Nephron progenitor cell (in vitro differentiated cells): ENCODE measurements at regions not wholly inside any gene's neighbourhood (a gene's known extent, or its start where the extent isn't known, plus 50 kb on each side); places are given as distances from the start of the nearest gene placed in this dataset.

Experiments
- DNase-seq: peaks from one replicate; pipeline ENCODE4 v3.0.0; 2021
- H3K27ac Mint-ChIP-seq: 2 replicates; pipeline ENCODE4 v1.8.0; 2021; ENCODE audit warnings: mild to moderate bottlenecking, moderate library complexity, mixed read lengths
- H3K27me3 Mint-ChIP-seq: 2 replicates; pipeline ENCODE4 v1.8.0; 2021; ENCODE audit warnings: mild to moderate bottlenecking, low read depth, mixed read lengths; ENCODE audit not compliant: poor library complexity
- H3K36me3 Mint-ChIP-seq: 2 replicates; pipeline ENCODE4 v1.8.0; 2021; ENCODE audit warnings: low read depth, mixed read lengths
- H3K4me1 Mint-ChIP-seq: 2 replicates; pipeline ENCODE4 v1.8.0; 2021; ENCODE audit warnings: mixed read lengths
- H3K4me3 Mint-ChIP-seq: 2 replicates; pipeline ENCODE4 v1.8.0; 2021; ENCODE audit warnings: mild to moderate bottlenecking, moderate library complexity, mixed read lengths
- H3K9me3 Mint-ChIP-seq: 2 replicates; pipeline ENCODE4 v1.8.0; 2021; ENCODE audit warnings: mild to moderate bottlenecking, moderate library complexity, mixed read lengths
- CTCF ChIP-seq: fragments of 200-600 bp; sonication (generic); IDR thresholded peaks from 2 replicates; pipeline ENCODE4 v1.5.0; 2021; ENCODE audit warnings: antibody characterized with exemption

- Mint-ChIP-seq H3K4me3 (no peak overlapping the region), H3K27me3 (peaks cover 6% of the 10 kb centered on the region), H3K36me3 (no peaks in the 10 kb centered on the region), H3K27ac (peak overlapping the region; percentile 64), H3K4me1 (no peaks in the 10 kb centered on the region), H3K9me3 (no peaks in the 10 kb centered on the region)
- no peak for TF ChIP-seq CTCF
- no peak for DNase-seq
Observed at GRCh38 chr1:117678246-117678977, 72.6 kb downstream of the TENT5C start.

- H3K4me3 Mint-ChIP-seq: no peak overlapping the region
- no peaks in the 10 kb centered on the region for H3K4me1 Mint-ChIP-seq
- no peaks in the 10 kb centered on the region for H3K9me3 Mint-ChIP-seq
- no peaks in the 10 kb centered on the region for H3K36me3 Mint-ChIP-seq
- peaks cover 9% of the 10 kb centered on the region for H3K27me3 Mint-ChIP-seq
- no peak overlapping the region for H3K27ac Mint-ChIP-seq
- DNase-seq: no peak
- TF ChIP-seq CTCF: no peak
Observed at GRCh38 chr1:117679299-117679698, 73.5 kb downstream of the TENT5C start.

- H3K36me3 Mint-ChIP-seq: no peaks in the 10 kb centered on the region
- TF ChIP-seq CTCF: no peak
- no peak for DNase-seq
- H3K4me1 Mint-ChIP-seq: no peaks in the 10 kb centered on the region
- no peak overlapping the region for H3K4me3 Mint-ChIP-seq
- no peak overlapping the region for H3K27ac Mint-ChIP-seq
- peaks cover 9% of the 10 kb centered on the region for H3K27me3 Mint-ChIP-seq
- H3K9me3 Mint-ChIP-seq: no peaks in the 10 kb centered on the region
Observed at GRCh38 chr1:117679868-117680267, 74.0 kb downstream of the TENT5C start.

GRCh38 chr1:117680316-117681002 lies 74.6 kb downstream of the TENT5C start:
- peaks cover 9% of the 10 kb centered on the region for H3K27me3 Mint-ChIP-seq
- no peaks in the 10 kb centered on the region for H3K4me1 Mint-ChIP-seq
- H3K9me3 Mint-ChIP-seq: no peaks in the 10 kb centered on the region
- H3K4me3 Mint-ChIP-seq: no peak overlapping the region
- TF ChIP-seq CTCF: no peak
- no peak for DNase-seq
- no peaks in the 10 kb centered on the region for H3K36me3 Mint-ChIP-seq
- peak overlapping the region; percentile 51 for H3K27ac Mint-ChIP-seq

- peaks cover 3% of the 10 kb centered on the region for H3K27me3 Mint-ChIP-seq
- no peak for TF ChIP-seq CTCF
- H3K27ac Mint-ChIP-seq: no peak overlapping the region
- DNase-seq: no peak
- H3K4me1 Mint-ChIP-seq: no peaks in the 10 kb centered on the region
- no peaks in the 10 kb centered on the region for H3K36me3 Mint-ChIP-seq
- H3K4me3 Mint-ChIP-seq: no peak overlapping the region
- H3K9me3 Mint-ChIP-seq: no peaks in the 10 kb centered on the region
Observed at GRCh38 chr1:117681093-117681900, 75.4 kb downstream of the TENT5C start.
